NCI-H2081 (cell line): ENCODE measurements at regions not wholly inside any gene's neighbourhood (a gene's known extent, or its start where the extent isn't known, plus 50 kb on each side); places are given as distances from the start of the nearest gene placed in this dataset.
"Not testable (repeated sequence)": the region's sequence is repeated elsewhere in the genome, so short reads cannot be mapped to it uniquely, and the experiment has no call there.

Source experiments
- DNase-seq, 2 experiments: peaks; one replicate each; lab custom pipeline; 2025; lab: John Stamatoyannopoulos, UW

DNA sequence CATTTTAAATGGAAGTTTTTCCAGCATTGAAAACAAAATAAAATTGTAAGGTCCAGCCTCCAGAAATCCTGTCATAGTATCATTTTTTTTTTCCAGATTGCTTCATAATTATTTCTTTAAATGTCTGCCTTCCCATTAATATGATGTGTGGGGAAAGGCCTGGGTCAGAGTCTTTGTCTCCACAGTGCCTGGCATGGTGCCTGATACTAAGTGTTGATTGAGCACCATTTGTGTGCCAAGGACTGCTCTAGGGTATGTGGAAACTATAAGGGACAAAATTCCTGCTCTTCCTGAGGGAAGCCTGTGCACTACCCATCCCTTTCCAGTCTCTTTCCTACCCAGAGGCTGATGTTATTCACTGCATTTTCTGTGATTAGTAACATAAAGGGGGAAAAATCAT is 53.1 kb upstream of the BEND4 start:
- peak in 1 of 2 experiments; percentile 20 for DNase-seq

DNA sequence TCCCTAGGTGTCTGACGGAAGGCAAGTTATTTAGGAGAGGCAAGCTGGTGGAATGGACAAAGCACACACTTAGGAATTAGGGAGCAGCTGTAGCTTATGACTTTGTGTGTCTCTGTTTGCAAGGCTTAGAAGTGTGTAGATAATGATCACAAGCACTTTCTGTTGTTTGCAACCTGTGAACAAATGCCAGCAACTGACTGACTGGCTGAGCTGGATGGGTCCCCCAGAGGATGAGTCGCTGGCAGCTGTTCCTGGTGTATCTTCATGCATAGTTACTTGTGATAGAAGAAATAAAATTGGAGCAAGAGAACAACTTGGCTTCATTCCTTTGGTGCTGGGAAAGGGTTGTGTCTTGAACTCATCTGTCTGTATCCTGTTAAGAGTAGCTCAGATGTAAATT is 64.2 kb upstream of the BEND4 start:
- DNase-seq = no peak

GRCh38 chr4:42225286-42225685 is 72.8 kb upstream of the BEND4 start:
- peak in 1 of 2 experiments; percentile 8 for DNase-seq

DNA sequence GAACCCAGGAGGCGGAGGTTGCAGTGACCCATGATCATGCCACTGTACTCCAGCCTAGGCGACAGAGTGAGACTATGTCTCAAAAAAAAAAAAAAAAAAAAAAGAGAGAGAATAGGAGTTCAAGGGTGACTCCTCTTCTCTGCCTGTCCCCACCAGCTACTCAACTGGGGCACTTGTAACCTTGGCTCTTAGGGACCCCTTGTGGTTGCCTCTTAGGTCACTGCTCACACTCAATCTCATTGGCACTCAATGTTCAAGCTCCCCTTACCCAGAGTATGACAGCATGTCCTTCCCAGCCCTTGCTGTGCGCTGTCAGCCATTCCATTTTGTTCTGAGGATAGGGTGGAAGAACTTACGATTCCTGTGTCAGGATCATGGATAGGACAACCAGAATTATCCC is 82.4 kb upstream of the BEND4 start:
- no peak for DNase-seq

GRCh38 chr4:42235304-42236021 is 83.0 kb upstream of the BEND4 start:
- DNase-seq = no peak

DNA sequence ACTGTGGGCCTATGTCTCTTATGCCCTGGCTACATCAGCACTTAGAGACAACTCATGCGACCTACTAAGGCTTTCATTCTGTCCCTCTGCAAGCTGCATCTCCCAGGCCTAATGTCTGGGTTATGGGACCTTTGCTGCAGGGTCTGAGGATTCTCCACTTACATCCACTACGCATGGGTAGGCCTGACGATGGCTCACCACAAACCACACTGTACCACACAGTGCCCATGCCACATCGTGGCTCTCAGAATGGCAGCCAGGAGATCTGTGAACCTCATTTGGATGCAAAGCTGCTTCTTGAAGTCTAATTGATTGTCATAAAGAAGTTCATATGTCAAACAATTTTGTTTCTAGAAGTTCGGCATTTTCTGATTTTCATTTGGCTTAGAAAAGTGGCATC is 84.6 kb upstream of the BEND4 start:
- no peak for DNase-seq

- no peak for DNase-seq
Observed at GRCh38 chr4:42237451-42237850, 85.0 kb upstream of the BEND4 start.

GRCh38 chr4:42248972-42249371 is 96.5 kb upstream of the BEND4 start:
- DNase-seq = no peak

DNA sequence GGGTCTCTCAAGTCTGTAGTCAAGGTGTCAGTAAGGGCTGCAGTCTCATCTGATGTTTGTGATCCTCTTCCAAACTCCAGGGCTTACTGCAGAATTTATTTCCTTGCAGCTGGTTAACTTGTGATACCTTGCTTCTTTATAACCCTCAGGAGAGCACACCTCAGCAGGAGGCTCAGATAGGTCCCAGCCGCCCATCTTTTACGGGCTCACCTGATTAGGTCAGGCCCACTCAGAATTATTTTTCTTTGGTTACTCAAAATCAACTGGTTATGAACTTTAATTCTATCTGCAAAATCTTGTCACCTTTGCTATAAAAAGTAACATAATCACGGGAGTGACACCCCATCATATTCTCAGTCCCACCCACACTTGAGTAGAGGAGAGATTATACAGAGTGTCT is 99.9 kb upstream of the BEND4 start:
- no peak for DNase-seq

DNA sequence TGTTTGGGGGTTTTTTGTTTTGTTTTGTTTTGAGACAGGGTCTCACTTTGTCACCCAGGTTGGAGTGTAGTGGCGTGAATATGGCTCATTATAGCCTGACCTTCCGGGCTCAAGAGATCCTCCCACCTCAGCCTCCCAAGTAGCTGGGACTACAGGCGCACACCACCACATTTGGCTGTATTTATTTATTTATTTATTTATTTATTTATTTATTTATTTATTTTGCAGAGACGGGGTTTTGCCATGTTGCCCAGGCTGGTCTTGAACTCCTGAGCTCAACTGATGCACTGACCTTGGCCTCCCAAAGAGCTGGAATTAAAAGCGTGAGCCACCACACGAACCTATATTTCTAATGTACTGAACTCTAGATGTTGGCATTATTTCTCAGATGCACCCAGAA is 105.2 kb upstream of the BEND4 start:
- not testable (repeated sequence) for DNase-seq

DNA sequence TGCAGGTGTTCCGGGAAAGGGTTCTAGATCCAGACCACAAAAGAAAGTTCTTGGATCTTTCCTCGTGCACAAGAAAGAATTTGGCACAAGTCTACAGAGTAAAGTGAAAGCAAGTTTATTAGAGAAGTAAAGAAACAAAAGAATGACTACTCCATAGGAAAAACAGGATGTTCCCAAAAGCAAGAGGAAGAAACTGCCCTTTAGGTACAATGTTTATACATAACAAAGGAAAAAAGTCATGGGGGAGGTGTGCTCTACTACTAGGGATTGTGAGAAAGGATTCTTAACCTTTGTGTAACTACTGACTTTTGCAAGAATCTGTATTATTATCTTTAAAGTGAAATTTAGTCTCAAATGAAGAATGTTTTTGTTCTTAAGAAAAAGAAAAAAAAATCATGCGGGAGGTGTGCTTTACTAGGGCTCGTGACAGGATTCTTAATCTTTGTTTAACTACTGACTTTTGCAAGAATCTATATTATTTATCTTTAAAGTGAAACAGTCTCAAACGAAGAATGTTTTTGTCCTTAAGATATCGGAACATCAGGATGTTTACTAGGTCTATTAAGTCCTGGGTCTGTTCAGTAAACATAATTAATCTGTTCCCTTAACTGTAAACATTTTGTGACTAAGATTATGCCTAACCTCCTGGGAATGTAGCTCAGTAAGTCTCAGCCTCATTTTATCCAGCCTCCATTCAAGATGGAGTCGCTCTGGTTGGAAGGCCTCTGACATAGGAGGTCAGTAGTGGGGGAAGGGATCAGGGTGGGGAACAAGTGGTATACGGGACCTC is 110.4 kb upstream of the BEND4 start:
- DNase-seq = no peak

DNA sequence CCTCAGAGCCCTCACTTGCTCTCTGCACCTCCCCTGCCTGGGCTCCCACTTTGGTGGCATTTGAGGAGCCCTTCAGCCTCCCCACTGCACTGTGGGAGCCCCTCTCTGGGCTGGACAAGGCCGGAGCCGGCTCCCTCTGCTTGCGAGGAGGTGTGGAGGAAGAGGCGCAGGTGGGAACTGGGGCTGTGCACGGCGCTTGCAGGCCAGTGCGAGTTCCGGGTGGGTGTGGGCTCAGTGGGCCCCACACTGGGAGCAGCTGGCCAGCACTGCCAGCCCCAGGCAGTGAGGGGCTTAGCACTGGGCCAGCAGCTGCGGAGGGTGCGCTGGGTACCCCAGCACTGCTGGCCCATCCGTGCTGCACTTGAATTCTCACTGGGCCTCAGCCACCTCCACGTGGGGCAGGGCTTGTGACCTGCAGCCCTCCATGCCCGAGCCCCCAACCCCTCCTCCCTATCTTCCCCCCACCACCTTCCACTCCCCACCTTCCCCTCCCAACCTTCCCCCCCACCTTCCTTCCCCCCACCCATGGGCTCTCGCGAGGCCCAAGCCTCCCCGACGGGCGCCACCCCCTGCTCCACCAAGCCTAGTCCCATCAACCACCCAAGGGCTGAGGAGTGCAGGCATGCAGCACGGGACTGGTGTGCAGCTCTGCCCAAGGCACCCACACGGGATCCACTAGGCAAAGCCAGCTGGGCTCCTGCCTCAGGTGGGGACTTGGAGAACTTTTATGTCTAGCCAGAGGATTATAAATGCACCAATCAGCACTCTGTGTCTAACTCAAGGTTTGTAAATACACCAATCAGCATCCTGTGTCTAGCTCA is 113.5 kb upstream of the BEND4 start:
- no peak for DNase-seq

DNA sequence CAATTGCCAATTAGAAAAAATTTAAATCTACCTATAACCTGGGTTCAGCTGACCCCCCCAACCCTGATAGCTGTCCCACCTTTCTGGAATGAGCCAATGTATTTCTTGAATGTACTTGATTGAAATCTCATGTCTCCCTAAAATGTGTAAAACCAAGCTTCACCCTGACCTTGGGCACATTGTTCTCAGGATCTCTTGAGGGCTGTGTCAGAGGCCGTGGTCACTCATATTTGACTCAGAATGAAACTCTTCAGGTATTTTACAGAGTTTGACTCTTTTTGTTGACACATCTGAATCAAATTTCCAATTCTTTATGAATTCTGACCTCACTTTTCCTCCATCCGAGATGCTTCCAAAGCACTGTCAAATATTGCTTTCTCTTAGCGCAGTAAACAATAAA is 115.3 kb upstream of the BEND4 start:
- DNase-seq = no peak

DNA sequence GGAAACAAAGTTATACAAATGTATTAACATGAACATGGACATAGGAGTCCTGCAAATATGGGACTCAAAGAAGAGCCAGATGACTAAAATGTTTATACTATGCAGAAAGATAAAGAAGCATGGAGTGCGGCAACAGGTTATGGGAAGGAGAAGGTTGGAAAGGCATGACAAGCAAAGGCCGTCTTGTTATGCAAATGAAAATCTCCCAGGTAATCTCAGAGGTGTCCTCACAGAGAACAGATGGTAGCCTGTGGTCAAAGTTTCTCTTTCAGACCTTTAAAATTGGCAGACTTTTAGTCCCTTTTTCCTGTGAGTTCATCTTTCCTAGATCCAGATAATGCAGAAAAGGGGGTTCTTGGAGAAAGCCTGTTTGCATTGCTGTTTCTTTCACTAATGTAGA is 116.4 kb upstream of the BEND4 start:
- DNase-seq = no peak

- DNase-seq = no peak
Observed at GRCh38 chr4:42271096-42271495, 118.6 kb upstream of the BEND4 start.

- DNase-seq = no peak
Observed at GRCh38 chr4:42277291-42277690, 120.0 kb upstream of the SHISA3 start.

DNA sequence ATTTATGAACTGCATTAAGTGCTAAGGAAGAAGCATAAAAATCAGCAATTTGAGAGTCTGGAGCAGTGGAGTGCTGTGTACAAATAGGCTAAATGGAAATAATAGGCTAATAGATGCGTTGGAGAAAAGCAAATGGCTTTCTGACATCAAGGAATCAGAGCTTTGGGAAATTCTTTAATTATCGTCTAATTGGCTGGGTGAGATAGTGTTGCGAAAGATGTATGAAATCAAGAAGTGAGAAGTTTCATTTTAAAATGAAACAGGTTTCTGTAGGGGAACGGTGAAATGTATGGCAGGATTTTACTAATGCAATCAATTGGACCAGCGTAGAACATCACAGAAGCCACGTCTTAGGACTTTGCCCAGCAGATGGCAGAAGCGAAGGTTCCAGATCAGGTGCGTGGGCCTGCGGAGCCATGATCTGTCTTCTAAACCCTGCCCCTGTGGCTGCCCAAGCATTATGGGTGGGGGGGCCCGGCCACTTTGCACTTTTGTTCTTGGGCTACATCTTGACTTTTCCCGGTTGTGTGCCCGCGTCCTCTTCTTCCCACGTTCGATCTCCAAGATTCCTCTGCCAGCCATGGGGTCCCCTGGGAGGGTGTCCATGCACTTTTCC is 118.5 kb upstream of the SHISA3 start:
- DNase-seq = no peak

- DNase-seq = peak; percentile 34 to 44
Observed at GRCh38 chr4:42280327-42281095, 116.8 kb upstream of the SHISA3 start.

GRCh38 chr4:42281324-42282020 is 115.8 kb upstream of the SHISA3 start:
- DNase-seq = no peak

- DNase-seq = peak; percentile 85 to 88
Observed at GRCh38 chr4:42282081-42282901, 115.0 kb upstream of the SHISA3 start.
